ENCODE measurements at regions not wholly inside any gene's neighbourhood (a gene's known extent, or its start where the extent isn't known, plus 50 kb on each side); places are given as distances from the start of the nearest gene placed in this dataset.

- no peak for DNase-seq
- no peaks in the 10 kb centered on the region for H3K4me1 ChIP-seq
- intact Hi-C loops (cut with DNase I) = no loop called here
- H3K27me3 ChIP-seq (ENCODE audit: low read depth) = no peaks in the 10 kb centered on the region
- no peaks in the 10 kb centered on the region for H3K9me3 ChIP-seq
- no peak overlapping the region for H3K27ac ChIP-seq
- no peak overlapping the region for H3K4me3 ChIP-seq
- H3K36me3 ChIP-seq = no peaks in the 10 kb centered on the region
- ATAC-seq = peak; percentile 68 to 79
- TF ChIP-seq, protein P1, sequence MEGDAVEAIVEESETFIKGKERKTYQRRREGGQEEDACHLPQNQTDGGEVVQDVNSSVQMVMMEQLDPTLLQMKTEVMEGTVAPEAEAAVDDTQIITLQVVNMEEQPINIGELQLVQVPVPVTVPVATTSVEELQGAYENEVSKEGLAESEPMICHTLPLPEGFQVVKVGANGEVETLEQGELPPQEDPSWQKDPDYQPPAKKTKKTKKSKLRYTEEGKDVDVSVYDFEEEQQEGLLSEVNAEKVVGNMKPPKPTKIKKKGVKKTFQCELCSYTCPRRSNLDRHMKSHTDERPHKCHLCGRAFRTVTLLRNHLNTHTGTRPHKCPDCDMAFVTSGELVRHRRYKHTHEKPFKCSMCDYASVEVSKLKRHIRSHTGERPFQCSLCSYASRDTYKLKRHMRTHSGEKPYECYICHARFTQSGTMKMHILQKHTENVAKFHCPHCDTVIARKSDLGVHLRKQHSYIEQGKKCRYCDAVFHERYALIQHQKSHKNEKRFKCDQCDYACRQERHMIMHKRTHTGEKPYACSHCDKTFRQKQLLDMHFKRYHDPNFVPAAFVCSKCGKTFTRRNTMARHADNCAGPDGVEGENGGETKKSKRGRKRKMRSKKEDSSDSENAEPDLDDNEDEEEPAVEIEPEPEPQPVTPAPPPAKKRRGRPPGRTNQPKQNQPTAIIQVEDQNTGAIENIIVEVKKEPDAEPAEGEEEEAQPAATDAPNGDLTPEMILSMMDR (IDR thresholded peaks at IDR 0.05) = no peak
Measured at GRCh38 chr14:22213120-22213519, 375.9 kb downstream of the DAD1 start.

DNA sequence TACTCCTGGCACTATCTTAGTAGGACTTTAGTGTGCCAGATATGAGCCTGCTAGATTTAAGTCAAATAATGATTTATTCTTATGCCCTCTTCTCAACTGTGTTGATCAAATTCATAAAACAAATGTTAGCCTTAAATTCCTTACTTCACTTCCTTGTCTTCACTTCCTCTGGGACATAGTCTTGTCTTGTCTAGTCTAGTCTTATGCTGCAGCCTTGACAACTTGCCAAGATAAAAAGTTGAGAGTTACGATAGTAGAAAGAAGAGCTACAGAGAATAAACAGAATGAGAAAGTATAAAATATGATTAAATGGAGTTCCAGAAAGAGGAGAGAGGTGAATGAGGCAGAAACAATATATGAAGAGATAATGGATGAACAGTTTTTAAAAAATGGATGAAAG lies 378.1 kb downstream of the DAD1 start:
- H3K27me3 ChIP-seq (ENCODE audit: low read depth) = no peaks in the 10 kb centered on the region
- no peak overlapping the region for H3K4me3 ChIP-seq
- intact Hi-C loops (cut with DNase I) = no loop called here
- no peaks in the 10 kb centered on the region for H3K36me3 ChIP-seq
- no peak for ATAC-seq
- no peaks in the 10 kb centered on the region for H3K4me1 ChIP-seq
- no peak for DNase-seq
- no peak overlapping the region for H3K27ac ChIP-seq
- TF ChIP-seq, protein P1 (IDR thresholded peaks at IDR 0.05) = no peak
- no peaks in the 10 kb centered on the region for H3K9me3 ChIP-seq

GRCh38 chr14:22210026-22210425 lies 379.0 kb downstream of the DAD1 start:
- Histone ChIP-seq H3K27me3 (ENCODE audit: low read depth) (no peaks in the 10 kb centered on the region), H3K9me3 (no peaks in the 10 kb centered on the region), H3K36me3 (no peaks in the 10 kb centered on the region), H3K4me3 (no peak overlapping the region), H3K27ac (no peak overlapping the region), H3K4me1 (no peaks in the 10 kb centered on the region)
- ATAC-seq (no peak), DNase-seq (no peak)
- TF ChIP-seq, protein P1 (IDR thresholded peaks at IDR 0.05) = no peak
- intact Hi-C loops (cut with DNase I) = no loop called here

- TF ChIP-seq, protein P1 (IDR thresholded peaks at IDR 0.05) = no peak
- H3K4me3 ChIP-seq = no peak overlapping the region
- intact Hi-C loops (cut with DNase I) = no loop called here
- no peaks in the 10 kb centered on the region for H3K9me3 ChIP-seq
- no peak overlapping the region for H3K27ac ChIP-seq
- no peaks in the 10 kb centered on the region for H3K4me1 ChIP-seq
- no peaks in the 10 kb centered on the region for H3K36me3 ChIP-seq
- DNase-seq (no peak), ATAC-seq (no peak)
- no peaks in the 10 kb centered on the region for H3K27me3 ChIP-seq (ENCODE audit: low read depth)
Measured at GRCh38 chr14:22203036-22203435, 386.0 kb downstream of the DAD1 start.

- no peaks in the 10 kb centered on the region for H3K36me3 ChIP-seq
- no peak overlapping the region for H3K27ac ChIP-seq
- no peak overlapping the region for H3K4me3 ChIP-seq
- TF ChIP-seq, protein P1 (IDR thresholded peaks at IDR 0.05) = no peak
- H3K9me3 ChIP-seq = no peaks in the 10 kb centered on the region
- intact Hi-C loops (cut with DNase I) = no loop called here
- ATAC-seq (no peak), DNase-seq (no peak)
- H3K27me3 ChIP-seq (ENCODE audit: low read depth) = no peaks in the 10 kb centered on the region
- H3K4me1 ChIP-seq = no peaks in the 10 kb centered on the region
Measured at GRCh38 chr14:22202313-22202712, 386.7 kb downstream of the DAD1 start.
